ENCODE measurements at regions not wholly inside any gene's neighbourhood (a gene's known extent, or its start where the extent isn't known, plus 50 kb on each side); places are given as distances from the start of the nearest gene placed in this dataset.

DNA sequence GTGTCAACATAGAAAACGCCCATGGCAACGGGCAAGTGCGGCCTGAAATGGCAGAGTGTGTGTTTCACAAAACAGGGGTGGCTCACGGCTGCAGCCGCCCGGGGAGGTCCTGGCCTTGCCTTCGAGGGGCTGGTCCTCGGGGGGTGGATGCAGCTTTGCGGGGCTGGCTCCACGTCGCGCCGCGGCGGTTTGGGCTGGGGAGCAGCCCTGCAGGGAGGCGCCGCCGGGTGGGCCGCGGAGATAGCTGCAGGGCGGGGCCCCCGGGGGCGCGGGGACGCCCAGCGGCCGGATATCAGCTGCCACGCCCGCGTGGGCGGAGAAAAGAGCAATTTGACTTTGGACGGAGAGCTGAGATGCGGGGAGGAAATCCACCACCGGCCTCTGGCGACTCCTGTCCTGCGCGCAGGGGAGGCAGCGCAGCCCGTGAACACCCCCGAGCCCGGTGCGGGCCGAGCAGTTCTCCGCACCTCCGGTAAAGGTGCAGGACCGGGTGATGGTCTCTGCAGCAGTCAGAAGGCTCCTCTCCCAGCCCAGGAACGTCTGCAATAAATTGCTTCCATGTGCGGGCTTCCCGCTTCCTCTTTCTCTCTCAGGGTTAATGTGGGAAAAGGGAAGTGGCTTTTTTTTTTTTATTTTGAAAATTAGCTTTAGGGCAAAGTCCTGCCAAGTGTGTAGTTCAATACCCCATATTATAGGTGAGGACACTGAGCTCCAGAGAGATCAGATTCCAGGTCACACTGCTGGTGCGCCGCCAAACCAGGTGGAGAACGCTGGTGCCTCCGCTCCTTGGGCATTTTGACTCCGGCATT, 110.5 kb downstream of the ARF6 start (continued):
- TF ChIP-seq JUNB (IDR thresholded peaks at IDR 0.05) = no peak
- TF ChIP-seq CBX8 (IDR thresholded peaks at IDR 0.05) = no peak
- TF ChIP-seq PHF8 (IDR thresholded peaks at IDR 0.05; ENCODE audit: borderline replicate concordance, low read depth) = no peak
- no peak for TF ChIP-seq KDM5A (IDR thresholded peaks at IDR 0.05)
- TF ChIP-seq RFX5 (IDR thresholded peaks at IDR 0.05) = no peak
- TF ChIP-seq SREBF2 (IDR thresholded peaks at IDR 0.05) = no peak
- no peak for TF ChIP-seq CBX2 (IDR thresholded peaks at IDR 0.05; ENCODE audit: borderline replicate concordance, low read depth)
- TF ChIP-seq ZC3H11A (IDR thresholded peaks at IDR 0.05) = no peak
- no peak for TF ChIP-seq HEYL (CRISPR knock-in tag; IDR thresholded peaks at IDR 0.05)
- no peak for TF ChIP-seq FOSL2 (IDR thresholded peaks at IDR 0.05)
- 0 out of 2 replicates have a peak, but pooled peaks have one; percentile 20 for TF ChIP-seq FOSL2 (CRISPR knock-in tag; IDR thresholded peaks at IDR 0.05)
- TF ChIP-seq, protein P1, sequence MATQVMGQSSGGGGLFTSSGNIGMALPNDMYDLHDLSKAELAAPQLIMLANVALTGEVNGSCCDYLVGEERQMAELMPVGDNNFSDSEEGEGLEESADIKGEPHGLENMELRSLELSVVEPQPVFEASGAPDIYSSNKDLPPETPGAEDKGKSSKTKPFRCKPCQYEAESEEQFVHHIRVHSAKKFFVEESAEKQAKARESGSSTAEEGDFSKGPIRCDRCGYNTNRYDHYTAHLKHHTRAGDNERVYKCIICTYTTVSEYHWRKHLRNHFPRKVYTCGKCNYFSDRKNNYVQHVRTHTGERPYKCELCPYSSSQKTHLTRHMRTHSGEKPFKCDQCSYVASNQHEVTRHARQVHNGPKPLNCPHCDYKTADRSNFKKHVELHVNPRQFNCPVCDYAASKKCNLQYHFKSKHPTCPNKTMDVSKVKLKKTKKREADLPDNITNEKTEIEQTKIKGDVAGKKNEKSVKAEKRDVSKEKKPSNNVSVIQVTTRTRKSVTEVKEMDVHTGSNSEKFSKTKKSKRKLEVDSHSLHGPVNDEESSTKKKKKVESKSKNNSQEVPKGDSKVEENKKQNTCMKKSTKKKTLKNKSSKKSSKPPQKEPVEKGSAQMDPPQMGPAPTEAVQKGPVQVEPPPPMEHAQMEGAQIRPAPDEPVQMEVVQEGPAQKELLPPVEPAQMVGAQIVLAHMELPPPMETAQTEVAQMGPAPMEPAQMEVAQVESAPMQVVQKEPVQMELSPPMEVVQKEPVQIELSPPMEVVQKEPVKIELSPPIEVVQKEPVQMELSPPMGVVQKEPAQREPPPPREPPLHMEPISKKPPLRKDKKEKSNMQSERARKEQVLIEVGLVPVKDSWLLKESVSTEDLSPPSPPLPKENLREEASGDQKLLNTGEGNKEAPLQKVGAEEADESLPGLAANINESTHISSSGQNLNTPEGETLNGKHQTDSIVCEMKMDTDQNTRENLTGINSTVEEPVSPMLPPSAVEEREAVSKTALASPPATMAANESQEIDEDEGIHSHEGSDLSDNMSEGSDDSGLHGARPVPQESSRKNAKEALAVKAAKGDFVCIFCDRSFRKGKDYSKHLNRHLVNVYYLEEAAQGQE (IDR thresholded peaks at IDR 0.05) = no peak
- no peak for TF ChIP-seq NFE2L2 (conservative IDR thresholded peaks at IDR 0.05; ENCODE audit: low read length)
- peak; percentile 80 for TF ChIP-seq MAX (IDR thresholded peaks at IDR 0.05)
- no peak for TF ChIP-seq FOSB (CRISPR knock-in tag; IDR thresholded peaks at IDR 0.05)
- TF ChIP-seq MAZ (IDR thresholded peaks at IDR 0.05; ENCODE audit: borderline replicate concordance, low read depth, low read length) = no peak
- no peak for TF ChIP-seq ZSCAN20 (CRISPR knock-in tag; IDR thresholded peaks at IDR 0.05)
- TF ChIP-seq, protein P2, sequence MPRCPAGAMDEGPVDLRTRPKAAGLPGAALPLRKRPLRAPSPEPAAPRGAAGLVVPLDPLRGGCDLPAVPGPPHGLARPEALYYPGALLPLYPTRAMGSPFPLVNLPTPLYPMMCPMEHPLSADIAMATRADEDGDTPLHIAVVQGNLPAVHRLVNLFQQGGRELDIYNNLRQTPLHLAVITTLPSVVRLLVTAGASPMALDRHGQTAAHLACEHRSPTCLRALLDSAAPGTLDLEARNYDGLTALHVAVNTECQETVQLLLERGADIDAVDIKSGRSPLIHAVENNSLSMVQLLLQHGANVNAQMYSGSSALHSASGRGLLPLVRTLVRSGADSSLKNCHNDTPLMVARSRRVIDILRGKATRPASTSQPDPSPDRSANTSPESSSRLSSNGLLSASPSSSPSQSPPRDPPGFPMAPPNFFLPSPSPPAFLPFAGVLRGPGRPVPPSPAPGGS (IDR thresholded peaks at IDR 0.05) = peak; percentile 76; the same call in 2 of the 3 replicates
- no peak for TF ChIP-seq KDM1A (IDR thresholded peaks at IDR 0.05; ENCODE audit: low read depth)
- TF ChIP-seq EHF (CRISPR knock-in tag; IDR thresholded peaks at IDR 0.05) = no peak
- TF ChIP-seq RNF2 (IDR thresholded peaks at IDR 0.05; ENCODE audit: borderline replicate concordance, low read depth) = no peak
- TF ChIP-seq MYC (IDR thresholded peaks at IDR 0.05; ENCODE audit: borderline replicate concordance, low read length) = 0 out of 2 replicates have a peak, but pooled peaks have one; percentile 15
- TF ChIP-seq NPAS2 (CRISPR knock-in tag; IDR thresholded peaks at IDR 0.05; ENCODE audit: borderline replicate concordance) = no peak
- no peak for TF ChIP-seq TP53 (CRISPR knock-in tag; IDR thresholded peaks at IDR 0.05)
- no peak for TF ChIP-seq EP300 (IDR thresholded peaks at IDR 0.05)
- no peak for TF ChIP-seq TFCP2L1 (CRISPR knock-in tag; IDR thresholded peaks at IDR 0.05)
- no peak for TF ChIP-seq MAFK (IDR thresholded peaks at IDR 0.05; ENCODE audit: partially characterized antibody)
- TF ChIP-seq ESRRA (IDR thresholded peaks at IDR 0.05; ENCODE audit: borderline replicate concordance, low read length) = no peak
- TF ChIP-seq PBX3 (IDR thresholded peaks at IDR 0.05) = no peak
- TF ChIP-seq CHD2 (IDR thresholded peaks at IDR 0.05; ENCODE audit: low read length, partially characterized antibody) = no peak
- TF ChIP-seq HOXB13 (CRISPR knock-in tag; IDR thresholded peaks at IDR 0.05; ENCODE audit: low read depth) = no peak
- TF ChIP-seq EHMT2 (IDR thresholded peaks at IDR 0.05; ENCODE audit: low read depth) = no peak
- peak; percentile 64 for TF ChIP-seq SMC3 (IDR thresholded peaks at IDR 0.05)
- TF ChIP-seq, protein P3, sequence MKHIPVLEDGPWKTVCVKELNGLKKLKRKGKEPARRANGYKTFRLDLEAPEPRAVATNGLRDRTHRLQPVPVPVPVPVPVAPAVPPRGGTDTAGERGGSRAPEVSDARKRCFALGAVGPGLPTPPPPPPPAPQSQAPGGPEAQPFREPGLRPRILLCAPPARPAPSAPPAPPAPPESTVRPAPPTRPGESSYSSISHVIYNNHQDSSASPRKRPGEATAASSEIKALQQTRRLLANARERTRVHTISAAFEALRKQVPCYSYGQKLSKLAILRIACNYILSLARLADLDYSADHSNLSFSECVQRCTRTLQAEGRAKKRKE (CRISPR knock-in tag; IDR thresholded peaks at IDR 0.05; ENCODE audit: low read depth) = no peak
- no peak for TF ChIP-seq GATA3 (IDR thresholded peaks at IDR 0.05; ENCODE audit: borderline replicate concordance)
- peak; percentile 66 for TF ChIP-seq POLR2A (IDR thresholded peaks at IDR 0.05; ENCODE audit: low read length)
- TF ChIP-seq CEBPB (IDR thresholded peaks at IDR 0.05) = no peak
- TF ChIP-seq, protein P4, sequence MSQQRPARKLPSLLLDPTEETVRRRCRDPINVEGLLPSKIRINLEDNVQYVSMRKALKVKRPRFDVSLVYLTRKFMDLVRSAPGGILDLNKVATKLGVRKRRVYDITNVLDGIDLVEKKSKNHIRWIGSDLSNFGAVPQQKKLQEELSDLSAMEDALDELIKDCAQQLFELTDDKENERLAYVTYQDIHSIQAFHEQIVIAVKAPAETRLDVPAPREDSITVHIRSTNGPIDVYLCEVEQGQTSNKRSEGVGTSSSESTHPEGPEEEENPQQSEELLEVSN (IDR thresholded peaks at IDR 0.05; ENCODE audit: borderline replicate concordance, low read depth) = no peak; the same call in 1 of the 2 replicates
- TF ChIP-seq HDAC2 (IDR thresholded peaks at IDR 0.05) = no peak

All from A549 (cell line).